Mesothelial cell of epicardium (in vitro differentiated cells): ENCODE measurements at regions not wholly inside any gene's neighbourhood (a gene's known extent, or its start where the extent isn't known, plus 50 kb on each side); places are given as distances from the start of the nearest gene placed in this dataset.

ENCODE experiments used
- DNase-seq, 2 experiments: peaks; one replicate each; pipeline ENCODE4 v3.0.0; 2021; ENCODE audit warnings: low spot score in 2 of 2; ENCODE audit not compliant: unreplicated experiment in 2 of 2
- H3K27ac Mint-ChIP-seq: 2 replicates; pipeline ENCODE4 v1.8.0; 2021; ENCODE audit warnings: mixed read lengths
- H3K27me3 Mint-ChIP-seq: 2 replicates; pipeline ENCODE4 v1.8.0; 2021; ENCODE audit warnings: low read depth, mixed read lengths
- H3K36me3 Mint-ChIP-seq: 2 replicates; pipeline ENCODE4 v1.8.0; 2021; ENCODE audit warnings: mixed read lengths
- H3K4me1 Mint-ChIP-seq: 2 replicates; pipeline ENCODE4 v1.8.0; 2021; ENCODE audit warnings: mixed read lengths
- H3K4me3 Mint-ChIP-seq: 2 replicates; pipeline ENCODE4 v1.8.0; 2021; ENCODE audit warnings: mild to moderate bottlenecking, moderate library complexity, mixed read lengths
- H3K9me3 Mint-ChIP-seq: 2 replicates; pipeline ENCODE4 v1.8.0; 2021; ENCODE audit warnings: mixed read lengths
- CTCF ChIP-seq: fragments of 200-600 bp; sonication (generic); IDR thresholded peaks from one replicate; pipeline ENCODE4 v1.5.0; 2021; ENCODE audit warnings: antibody characterized with exemption; ENCODE audit not compliant: unreplicated experiment

GRCh38 chr3:191873736-191874135, 412.8 kb downstream of the PYDC2 start:
- Mint-ChIP-seq H3K9me3 (no peaks in the 10 kb centered on the region), H3K36me3 (no peaks in the 10 kb centered on the region), H3K27me3 (no peaks in the 10 kb centered on the region), H3K4me3 (no peak overlapping the region), H3K4me1 (no peaks in the 10 kb centered on the region), H3K27ac (no peak overlapping the region)
- no peak for DNase-seq
- no peak for TF ChIP-seq CTCF

GRCh38 chr3:191882289-191882688, 421.3 kb downstream of the PYDC2 start:
- DNase-seq, result no peak
- peaks cover 3% of the 10 kb centered on the region for H3K9me3 Mint-ChIP-seq
- no peak for TF ChIP-seq CTCF
- H3K4me1 Mint-ChIP-seq, result peaks cover 37% of the 10 kb centered on the region
- H3K36me3 Mint-ChIP-seq, result no peaks in the 10 kb centered on the region
- no peak overlapping the region for H3K4me3 Mint-ChIP-seq
- H3K27me3 Mint-ChIP-seq, result no peaks in the 10 kb centered on the region
- H3K27ac Mint-ChIP-seq, result peak overlapping the region; percentile 87

GRCh38 chr3:191884132-191884531, 423.2 kb downstream of the PYDC2 start:
- Mint-ChIP-seq H3K36me3 (no peaks in the 10 kb centered on the region), H3K4me1 (peaks cover 41% of the 10 kb centered on the region), H3K4me3 (no peak overlapping the region), H3K9me3 (peaks cover 3% of the 10 kb centered on the region), H3K27me3 (no peaks in the 10 kb centered on the region), H3K27ac (peak overlapping the region; percentile 35)
- no peak for DNase-seq
- no peak for TF ChIP-seq CTCF

- no peaks in the 10 kb centered on the region for H3K27me3 Mint-ChIP-seq
- no peak overlapping the region for H3K4me3 Mint-ChIP-seq
- no peaks in the 10 kb centered on the region for H3K36me3 Mint-ChIP-seq
- no peak for DNase-seq
- H3K9me3 Mint-ChIP-seq, result no peaks in the 10 kb centered on the region
- H3K27ac Mint-ChIP-seq, result peak overlapping the region; percentile 30
- peaks cover 22% of the 10 kb centered on the region for H3K4me1 Mint-ChIP-seq
- no peak for TF ChIP-seq CTCF
Observed at GRCh38 chr3:191889106-191889505, 428.1 kb downstream of the PYDC2 start.

- TF ChIP-seq CTCF, result no peak
- Mint-ChIP-seq H3K4me3 (no peak overlapping the region), H3K27me3 (no peaks in the 10 kb centered on the region), H3K9me3 (no peaks in the 10 kb centered on the region), H3K36me3 (no peaks in the 10 kb centered on the region), H3K4me1 (peaks cover 24% of the 10 kb centered on the region), H3K27ac (peak overlapping the region; percentile 48)
- DNase-seq, result no peak
Observed at GRCh38 chr3:191889756-191890155, 428.8 kb downstream of the PYDC2 start.

GRCh38 chr3:191894406-191894805, 433.4 kb downstream of the PYDC2 start:
- no peak for DNase-seq
- H3K4me3 Mint-ChIP-seq, result no peak overlapping the region
- no peaks in the 10 kb centered on the region for H3K9me3 Mint-ChIP-seq
- H3K4me1 Mint-ChIP-seq, result peaks cover 23% of the 10 kb centered on the region
- H3K27ac Mint-ChIP-seq, result no peak overlapping the region
- no peaks in the 10 kb centered on the region for H3K27me3 Mint-ChIP-seq
- no peak for TF ChIP-seq CTCF
- no peaks in the 10 kb centered on the region for H3K36me3 Mint-ChIP-seq
